Prostate gland (tissue), 2 donors: ENCODE measurements at regions not wholly inside any gene's neighbourhood (a gene's known extent, or its start where the extent isn't known, plus 50 kb on each side); places are given as distances from the start of the nearest gene placed in this dataset.

ENCODE experiments used
- POLR2A ChIP-seq: fragments of 450-650 bp; IDR thresholded peaks from one replicate; pipeline ENCODE4 v1.6.1; 2016; ENCODE audit warnings: antibody characterized with exemption, mild to moderate bottlenecking
- TF ChIP-seq, protein P1 (sequence below), 4 experiments: fragments of 200-600 bp in 2 of 4; fragments of 450-650 bp in 2 of 4; sonication (generic) in 2 of 4; IDR thresholded peaks; 1 replicate in 3 of 4; 2 replicates in 1 of 4; pipeline ENCODE4 v1.5.1; 2016 to 2019; ENCODE audit warnings: antibody characterized with exemption in 4 of 4, mild to moderate bottlenecking in 2 of 4, moderate library complexity in 2 of 4

DNA sequence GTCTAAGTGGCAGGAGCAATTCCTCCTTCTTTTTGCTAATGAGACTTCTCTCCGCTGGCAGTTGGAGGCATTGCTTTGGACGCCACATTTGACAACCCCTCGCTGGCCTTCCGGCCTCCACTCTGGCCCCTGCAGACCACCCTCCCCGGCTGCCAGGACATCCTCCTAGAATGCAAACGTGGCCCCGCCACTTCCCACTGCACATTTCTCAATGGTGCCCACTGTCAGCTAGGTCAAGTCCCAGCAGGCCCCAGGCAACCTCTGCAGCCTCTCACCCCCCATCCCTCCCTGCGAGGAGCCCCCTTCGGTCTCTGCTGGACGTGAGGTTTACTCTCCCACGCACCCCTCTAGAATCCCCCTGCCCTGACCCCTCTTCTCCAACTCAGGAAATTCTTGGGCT is 250.3 kb downstream of the FOXL1 start:
- TF ChIP-seq POLR2A: no peak
- TF ChIP-seq, protein P1, sequence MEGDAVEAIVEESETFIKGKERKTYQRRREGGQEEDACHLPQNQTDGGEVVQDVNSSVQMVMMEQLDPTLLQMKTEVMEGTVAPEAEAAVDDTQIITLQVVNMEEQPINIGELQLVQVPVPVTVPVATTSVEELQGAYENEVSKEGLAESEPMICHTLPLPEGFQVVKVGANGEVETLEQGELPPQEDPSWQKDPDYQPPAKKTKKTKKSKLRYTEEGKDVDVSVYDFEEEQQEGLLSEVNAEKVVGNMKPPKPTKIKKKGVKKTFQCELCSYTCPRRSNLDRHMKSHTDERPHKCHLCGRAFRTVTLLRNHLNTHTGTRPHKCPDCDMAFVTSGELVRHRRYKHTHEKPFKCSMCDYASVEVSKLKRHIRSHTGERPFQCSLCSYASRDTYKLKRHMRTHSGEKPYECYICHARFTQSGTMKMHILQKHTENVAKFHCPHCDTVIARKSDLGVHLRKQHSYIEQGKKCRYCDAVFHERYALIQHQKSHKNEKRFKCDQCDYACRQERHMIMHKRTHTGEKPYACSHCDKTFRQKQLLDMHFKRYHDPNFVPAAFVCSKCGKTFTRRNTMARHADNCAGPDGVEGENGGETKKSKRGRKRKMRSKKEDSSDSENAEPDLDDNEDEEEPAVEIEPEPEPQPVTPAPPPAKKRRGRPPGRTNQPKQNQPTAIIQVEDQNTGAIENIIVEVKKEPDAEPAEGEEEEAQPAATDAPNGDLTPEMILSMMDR (IDR thresholded peaks at IDR 0.05): no peak
